Keratinocyte (primary cell): ENCODE measurements at regions not wholly inside any gene's neighbourhood (a gene's known extent, or its start where the extent isn't known, plus 50 kb on each side); places are given as distances from the start of the nearest gene placed in this dataset.

ENCODE experiments used
- DNase-seq: peaks from one replicate; pipeline ENCODE4 v3.0.0-alpha.2; 2011; ENCODE audit warnings: low read depth, missing footprints, low spot score
- FAIRE-seq: peaks from 2 replicates; lab custom pipeline; 2011; peaks lifted over from hg19 to GRCh38; lab: Jason Lieb, UNC
- H2AFZ ChIP-seq: 2 replicates; pipeline ENCODE4 v1.6.0; 2012; ENCODE audit warnings: low read length, control low read depth, inconsistent platforms; ENCODE audit not compliant: control insufficient read depth
- H3K27ac ChIP-seq: 2 replicates; pipeline ENCODE4 v1.5.1; 2011; ENCODE audit warnings: low read length; ENCODE audit not compliant: control insufficient read depth, insufficient read depth
- H3K27me3 ChIP-seq: 3 replicates; pipeline ENCODE4 v1.6.0; 2011; ENCODE audit warnings: low read length; ENCODE audit not compliant: control insufficient read depth, insufficient read depth; ENCODE audit errors: extremely low read depth
- H3K36me3 ChIP-seq, 2 experiments: 2 replicates in 1 of 2; 3 replicates in 1 of 2; pipeline ENCODE4 v1.5.1; 2011; ENCODE audit warnings: low read length in 2 of 2, mild to moderate bottlenecking in 1 of 2; ENCODE audit not compliant: control insufficient read depth in 2 of 2, insufficient read depth in 2 of 2; ENCODE audit errors: extremely low read depth in 1 of 2
- H3K4me1 ChIP-seq: 3 replicates; pipeline ENCODE4 v1.5.1; 2011; ENCODE audit warnings: low read length; ENCODE audit not compliant: control insufficient read depth, insufficient read depth; ENCODE audit errors: extremely low read depth
- H3K4me2 ChIP-seq: 3 replicates; pipeline ENCODE4 v1.6.0; 2011; ENCODE audit warnings: low read depth, low read length; ENCODE audit not compliant: control insufficient read depth, insufficient read depth; ENCODE audit errors: extremely low read depth
- H3K4me3 ChIP-seq, 3 experiments: fragments of 200-600 bp in 1 of 3; sonication (generic) in 1 of 3; 2 replicates in 2 of 3; 3 replicates in 1 of 3; pipeline ENCODE4 v1.5.1; 2011 to 2016; ENCODE audit warnings: low read length in 3 of 3, mild to moderate bottlenecking in 3 of 3, control low read depth in 2 of 3, inconsistent platforms in 1 of 3, low read depth in 1 of 3, mixed read lengths in 1 of 3, mixed run types in 1 of 3, moderate library complexity in 1 of 3; ENCODE audit not compliant: control insufficient read depth in 2 of 3, insufficient read depth in 2 of 3; ENCODE audit errors: extremely low read depth in 1 of 3
- H3K79me2 ChIP-seq: 2 replicates; pipeline ENCODE4 v1.6.0; 2012; ENCODE audit warnings: low read length; ENCODE audit not compliant: control insufficient read depth, insufficient read depth
- H3K9ac ChIP-seq: 3 replicates; pipeline ENCODE4 v1.6.0; 2011; ENCODE audit warnings: low read length; ENCODE audit not compliant: control insufficient read depth, insufficient read depth; ENCODE audit errors: extremely low read depth
- H3K9me1 ChIP-seq: 3 replicates; pipeline ENCODE4 v1.6.0; 2011; ENCODE audit warnings: low read length; ENCODE audit not compliant: control insufficient read depth, insufficient read depth; ENCODE audit errors: extremely low read depth
- H3K9me3 ChIP-seq: 2 replicates; pipeline ENCODE4 v1.5.1; 2012; ENCODE audit warnings: low read depth, low read length; ENCODE audit not compliant: control insufficient read depth
- H4K20me1 ChIP-seq: 3 replicates; pipeline ENCODE4 v1.6.0; 2011; ENCODE audit warnings: low read length; ENCODE audit not compliant: control insufficient read depth, insufficient read depth; ENCODE audit errors: extremely low read depth
- CTCF ChIP-seq, 3 experiments: IDR thresholded peaks in 1 of 3; conservative IDR thresholded peaks in 1 of 3; optimal IDR thresholded peaks in 1 of 3; 2 replicates in 2 of 3; 3 replicates in 1 of 3; pipeline versions ENCODE3 to v1.5.1; 2011; ENCODE audit warnings: low read length in 3 of 3, mild to moderate bottlenecking in 3 of 3, moderate library complexity in 2 of 3, control low read depth in 1 of 3, inconsistent platforms in 1 of 3; ENCODE audit not compliant: insufficient read depth in 2 of 3; ENCODE audit errors: extremely low read depth in 1 of 3
- EZH2 ChIP-seq: IDR thresholded peaks from one replicate; pipeline ENCODE4 v1.6.1; 2012; ENCODE audit warnings: inconsistent platforms, mild to moderate bottlenecking, low read length, moderate library complexity
- dilution Hi-C: fragments of 300-500 bp; cut with MboI; formaldehyde crosslinking; loops from one replicate; pipeline ENCODE4 v1.7.0; 2020; ENCODE audit warnings: low sequenced_read_pairs; ENCODE audit not compliant: extremely low pct_ligation_motif_present

DNA sequence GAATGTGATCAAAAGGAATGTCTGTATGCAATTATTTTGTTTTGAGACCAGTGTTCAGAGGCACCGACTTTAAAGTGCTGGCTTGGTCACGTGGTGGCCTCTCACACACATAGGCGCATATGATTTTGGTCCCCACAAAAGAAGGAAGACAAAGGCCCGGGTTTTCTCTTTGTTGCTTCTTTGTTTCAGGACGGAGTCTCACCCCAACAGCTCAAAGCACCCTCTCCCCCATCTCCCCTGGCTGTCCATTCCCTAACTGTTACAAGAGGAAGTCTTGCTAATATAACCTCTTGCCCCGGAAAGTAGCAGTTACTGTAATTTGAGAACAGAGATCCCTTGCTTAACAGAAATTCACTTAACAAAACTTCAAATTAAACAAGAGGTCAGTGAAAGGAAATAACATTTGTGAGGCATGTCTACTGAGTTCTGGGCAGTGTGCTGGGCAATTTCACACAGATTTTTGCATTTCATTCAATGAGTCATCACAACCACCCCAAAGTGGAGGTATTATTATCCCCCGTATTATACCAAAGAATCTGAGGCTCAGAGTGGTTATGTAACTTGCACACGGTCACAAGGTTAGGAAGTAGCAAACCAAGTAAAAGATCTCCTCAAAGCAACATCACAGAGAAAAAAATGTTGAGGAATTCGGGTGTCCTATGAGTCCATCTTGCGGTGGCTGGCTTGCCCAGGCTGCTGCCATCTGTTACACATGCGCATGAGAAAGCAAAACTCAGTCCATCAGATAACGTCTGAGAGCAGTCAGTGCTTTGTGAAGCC lies 75.8 kb downstream of the SDC1 start:
- H3K36me3 ChIP-seq: no peaks in the 10 kb centered on the region
- peaks cover 34% of the 10 kb centered on the region for H3K4me1 ChIP-seq
- H4K20me1 ChIP-seq: no peaks in the 10 kb centered on the region
- dilution Hi-C loops: no loop called here
- no peaks in the 10 kb centered on the region for H3K9me3 ChIP-seq
- no peak overlapping the region for H3K9ac ChIP-seq
- no peak overlapping the region for H2AFZ ChIP-seq
- no peak for FAIRE-seq
- H3K9me1 ChIP-seq: no peaks in the 10 kb centered on the region
- no peaks in the 10 kb centered on the region for H3K27me3 ChIP-seq
- H3K27ac ChIP-seq: no peak overlapping the region
- DNase-seq: no peak
- no peaks in the 10 kb centered on the region for H3K79me2 ChIP-seq
- H3K4me2 ChIP-seq: no peak overlapping the region
- TF ChIP-seq EZH2 (no peak), CTCF (optimal IDR thresholded peaks at IDR 0.05 in 1 of 3, IDR thresholded peaks at IDR 0.05 in 1 of 3, conservative IDR thresholded peaks at IDR 0.05 in 1 of 3; ENCODE audit: extremely low read depth in 1 of 3, insufficient read depth in 2 of 3, low read length in 3 of 3) (no peak)
- H3K4me3 ChIP-seq: no peak overlapping the region

DNA sequence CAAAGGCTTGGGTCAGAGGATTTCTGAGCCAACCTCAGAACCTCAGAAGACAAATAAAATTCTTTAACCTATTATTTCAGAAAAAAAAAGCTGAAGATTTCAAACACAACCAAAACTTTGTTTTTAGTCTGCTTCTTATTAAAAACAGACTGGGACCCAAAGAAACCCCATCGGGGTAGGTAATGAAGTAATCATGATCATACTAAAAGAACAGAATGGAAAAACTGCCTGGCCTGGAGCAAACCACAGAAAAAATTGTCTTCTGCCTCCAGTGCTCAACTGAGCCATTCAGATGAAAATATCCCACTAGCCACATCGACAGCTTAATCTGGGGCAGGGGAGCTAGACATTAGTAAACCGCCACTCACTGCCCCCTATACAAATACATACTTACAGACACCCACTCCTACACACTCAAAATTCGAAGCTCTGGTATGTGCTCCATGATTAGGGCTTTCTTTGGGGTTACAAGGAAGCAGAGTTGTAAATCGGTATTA lies 76.5 kb downstream of the SDC1 start:
- H3K9ac ChIP-seq: no peak overlapping the region
- no peaks in the 10 kb centered on the region for H3K27me3 ChIP-seq
- dilution Hi-C loops: no loop called here
- H3K9me1 ChIP-seq: no peaks in the 10 kb centered on the region
- no peaks in the 10 kb centered on the region for H3K36me3 ChIP-seq
- no peaks in the 10 kb centered on the region for H4K20me1 ChIP-seq
- H2AFZ ChIP-seq: no peak overlapping the region
- no peak overlapping the region for H3K27ac ChIP-seq
- peaks cover 28% of the 10 kb centered on the region for H3K4me1 ChIP-seq
- FAIRE-seq: no peak
- no peak overlapping the region for H3K4me2 ChIP-seq
- no peaks in the 10 kb centered on the region for H3K9me3 ChIP-seq
- H3K4me3 ChIP-seq: no peak overlapping the region
- no peaks in the 10 kb centered on the region for H3K79me2 ChIP-seq
- DNase-seq: no peak
- TF ChIP-seq EZH2 (no peak), CTCF (optimal IDR thresholded peaks at IDR 0.05 in 1 of 3, IDR thresholded peaks at IDR 0.05 in 1 of 3, conservative IDR thresholded peaks at IDR 0.05 in 1 of 3; ENCODE audit: extremely low read depth in 1 of 3, insufficient read depth in 2 of 3, low read length in 3 of 3) (no peak)
